HG02588 (cell line): ENCODE measurements at regions not wholly inside any gene's neighbourhood (a gene's known extent, or its start where the extent isn't known, plus 50 kb on each side); places are given as distances from the start of the nearest gene placed in this dataset.

Experiments
- ATAC-seq: cut with Tn5 transposase; IDR thresholded peaks from one replicate; pipeline ENCODE4 v1.9.1; 2021; ENCODE audit warnings: mild to moderate bottlenecking, moderate library complexity; ENCODE audit not compliant: unreplicated experiment

GRCh38 chr9:85213650-85214607 lies 527.8 kb downstream of the AGTPBP1 start:
- no peak for ATAC-seq

DNA sequence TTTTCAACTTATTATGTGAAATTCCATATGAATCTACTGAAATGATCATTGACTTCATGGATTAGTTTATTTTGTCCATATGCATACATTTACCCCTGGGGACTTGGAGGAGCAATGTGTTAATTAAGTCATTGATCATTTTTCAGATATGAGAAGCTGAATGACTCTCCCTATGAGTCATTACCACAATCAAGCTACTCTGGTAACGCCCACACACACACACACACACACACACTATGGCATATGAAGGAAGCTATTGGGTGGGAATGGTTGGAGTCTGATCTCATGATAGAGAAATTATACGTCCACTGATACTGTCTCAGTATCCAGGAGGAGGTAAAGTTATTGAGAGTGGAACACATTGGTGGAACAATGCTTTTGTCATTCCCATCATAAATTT lies 528.9 kb downstream of the AGTPBP1 start:
- ATAC-seq, result no peak

- no peak for ATAC-seq
Observed at GRCh38 chr9:85212209-85212608, 529.5 kb downstream of the AGTPBP1 start.

DNA sequence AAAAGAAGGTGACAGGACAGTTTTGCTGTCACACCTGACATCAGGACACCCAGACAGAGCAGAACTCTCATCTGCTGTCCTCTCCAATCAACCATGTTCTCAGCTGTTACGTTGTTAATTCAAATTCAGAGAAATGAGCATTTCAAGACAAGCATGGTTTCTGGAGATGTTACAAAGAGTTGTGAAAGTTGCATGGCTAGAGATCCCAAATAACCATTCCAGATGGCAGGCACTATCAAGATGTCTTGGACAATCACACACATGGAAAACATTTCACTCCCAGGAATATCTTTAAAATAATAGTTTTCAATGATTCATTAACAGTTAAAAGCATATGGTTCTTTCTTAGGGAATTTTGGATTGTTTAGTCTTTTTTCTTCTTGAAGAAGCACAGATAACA lies 533.1 kb downstream of the AGTPBP1 start:
- ATAC-seq, result no peak

- ATAC-seq, result no peak
Observed at GRCh38 chr9:85204176-85204575, 534.6 kb downstream of the NTRK2 start.

DNA sequence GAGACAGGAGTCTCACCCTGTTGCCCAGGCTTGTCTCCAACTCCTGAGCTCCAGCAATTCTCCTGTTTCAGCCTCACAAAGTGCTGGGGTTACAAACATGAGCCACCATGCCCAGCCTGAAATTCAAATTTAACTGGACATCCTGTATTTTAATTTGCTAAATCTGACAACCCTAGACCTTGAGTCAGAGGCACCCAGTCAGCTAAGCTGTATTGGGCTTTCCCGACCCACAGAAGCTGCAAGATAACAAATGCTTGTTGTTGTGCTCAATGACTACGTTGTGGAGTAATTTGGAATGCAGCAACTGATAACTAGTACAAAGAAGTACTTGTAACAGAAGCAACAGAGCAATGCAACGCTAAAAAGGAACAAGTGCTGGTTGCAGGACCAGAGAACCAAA lies 533.1 kb downstream of the NTRK2 start:
- ATAC-seq, result no peak

GRCh38 chr9:85200726-85201404 lies 531.3 kb downstream of the NTRK2 start:
- no peak for ATAC-seq

GRCh38 chr9:85199866-85200495 lies 530.5 kb downstream of the NTRK2 start:
- ATAC-seq, result no peak

DNA sequence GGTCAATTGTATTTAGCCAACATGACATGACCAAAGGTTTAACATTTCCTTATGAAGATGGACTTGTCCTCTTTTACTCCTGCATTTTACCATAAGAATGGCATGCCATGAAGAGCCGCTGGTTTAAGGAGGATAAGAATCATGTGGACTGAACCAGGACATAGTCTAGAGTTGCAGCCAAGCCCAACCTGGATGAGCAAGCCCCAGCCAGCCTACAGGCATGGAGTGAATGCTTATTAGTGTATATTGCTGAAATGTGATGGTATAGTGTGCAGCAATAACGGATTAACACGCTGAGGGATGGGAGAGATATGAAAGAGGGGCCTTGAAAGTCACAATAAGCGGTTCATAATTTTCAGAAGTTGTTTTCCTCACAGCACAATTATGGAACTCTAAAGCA lies 523.2 kb downstream of the NTRK2 start:
- ATAC-seq, result no peak

DNA sequence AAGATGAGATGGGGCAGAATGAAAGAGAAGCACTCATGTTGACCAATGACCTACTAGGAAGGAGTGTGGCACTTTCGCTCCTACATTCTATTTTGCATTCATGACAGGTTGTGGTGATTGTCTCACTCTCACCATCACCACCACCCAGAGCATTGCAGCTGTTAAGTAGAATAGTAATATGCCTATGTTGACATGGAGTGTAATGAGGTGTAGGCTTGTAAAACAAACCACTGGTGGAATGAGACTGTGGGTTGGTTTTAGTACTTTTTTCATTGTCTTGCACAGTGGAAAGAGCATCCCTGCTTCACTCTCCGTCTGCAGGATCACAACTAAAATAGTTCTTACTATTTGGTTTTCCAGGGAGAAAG lies 516.7 kb downstream of the NTRK2 start:
- ATAC-seq, result no peak

- no peak for ATAC-seq
Observed at GRCh38 chr9:85185486-85186217, 516.1 kb downstream of the NTRK2 start.

GRCh38 chr9:85182383-85182782 lies 512.9 kb downstream of the NTRK2 start:
- no peak for ATAC-seq

DNA sequence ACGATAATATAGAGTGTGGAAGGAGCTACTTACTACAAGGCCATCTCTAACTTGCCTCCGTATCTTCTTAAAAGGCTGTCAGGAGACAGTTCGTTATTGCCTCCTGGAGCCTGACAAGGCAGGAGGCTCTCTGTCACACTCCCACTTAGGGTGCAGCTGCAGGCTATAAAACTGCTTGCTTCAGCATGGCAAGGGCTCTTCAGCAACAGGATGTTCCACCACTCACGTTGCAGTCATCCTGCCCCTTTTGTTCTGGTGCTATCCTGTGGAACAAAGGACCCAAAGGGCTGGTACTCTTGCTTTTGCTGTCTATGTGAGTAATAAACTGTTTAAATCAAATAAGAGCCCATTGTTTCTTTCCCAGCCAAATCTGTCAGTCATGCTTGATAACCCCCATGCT lies 508.9 kb downstream of the NTRK2 start:
- ATAC-seq, result no peak

GRCh38 chr9:85173967-85174366 lies 504.4 kb downstream of the NTRK2 start:
- ATAC-seq, result no peak

DNA sequence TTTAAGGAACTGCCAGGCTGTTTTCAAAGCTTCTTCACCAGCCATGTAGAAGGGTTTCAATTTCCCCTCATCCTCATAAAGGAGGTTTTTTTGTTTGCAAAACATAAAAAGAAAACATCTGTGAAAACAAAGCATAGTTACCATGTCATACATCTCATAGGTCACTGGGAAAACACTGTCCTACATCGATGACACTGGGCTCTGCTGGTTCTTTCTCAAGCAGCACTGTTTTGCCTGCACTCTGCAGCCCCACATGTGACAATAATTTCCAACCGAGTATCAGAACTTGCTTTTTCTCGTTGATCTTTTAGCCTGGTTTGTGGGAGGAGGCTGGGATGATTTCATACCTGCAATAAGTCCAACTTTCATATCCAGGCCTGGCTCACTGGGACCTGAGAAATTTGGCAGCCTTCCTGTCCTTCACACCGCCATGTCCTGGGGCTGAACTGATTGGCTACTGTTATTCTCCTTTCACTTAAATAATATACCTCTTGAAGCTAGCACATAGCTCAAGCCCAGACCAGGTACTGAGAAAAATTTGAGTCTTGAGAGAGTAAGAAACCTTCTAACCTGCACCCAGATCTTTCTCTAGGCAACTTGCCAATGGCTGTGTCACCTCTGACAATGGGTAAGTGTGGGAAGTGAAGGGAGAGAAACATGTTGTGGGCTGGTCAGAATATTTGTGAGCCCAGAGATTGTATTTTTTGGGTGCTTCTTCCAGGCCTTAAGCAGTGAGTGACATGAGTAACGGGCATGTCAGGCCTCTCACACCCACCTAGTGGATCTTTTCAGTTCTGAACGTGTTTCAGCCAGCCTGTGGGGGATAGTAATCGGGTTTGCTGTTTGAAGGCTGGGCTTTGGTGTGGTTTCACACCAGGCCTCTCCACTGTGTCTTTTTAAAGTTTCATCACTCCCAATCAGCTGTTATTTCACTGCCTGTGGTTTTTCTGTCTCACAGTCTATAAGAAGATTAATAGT lies 502.8 kb downstream of the NTRK2 start:
- ATAC-seq, result no peak

- ATAC-seq, result no peak
Observed at GRCh38 chr9:85171163-85171562, 501.6 kb downstream of the NTRK2 start.

GRCh38 chr9:85168412-85168811 lies 498.9 kb downstream of the NTRK2 start:
- ATAC-seq, result no peak

DNA sequence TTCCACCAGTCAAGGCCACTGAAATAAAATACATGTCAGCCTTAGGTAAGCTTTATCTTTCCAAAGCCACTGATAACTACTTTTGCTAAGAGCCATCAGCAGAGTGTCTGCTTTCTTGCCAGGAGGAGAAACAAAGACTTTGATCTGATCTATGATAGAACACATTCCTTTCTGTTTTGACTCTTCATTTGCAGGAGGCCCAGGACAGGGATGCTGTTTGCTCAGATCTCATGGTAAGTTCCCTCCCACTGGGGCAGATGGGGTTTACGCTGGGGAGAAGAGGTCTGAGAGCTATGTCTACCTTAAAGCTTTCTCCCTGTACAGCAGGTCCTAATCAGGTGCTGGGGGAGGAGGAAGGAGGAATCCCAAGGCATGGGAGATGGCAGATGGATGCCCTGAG lies 497.6 kb downstream of the NTRK2 start:
- no peak for ATAC-seq

DNA sequence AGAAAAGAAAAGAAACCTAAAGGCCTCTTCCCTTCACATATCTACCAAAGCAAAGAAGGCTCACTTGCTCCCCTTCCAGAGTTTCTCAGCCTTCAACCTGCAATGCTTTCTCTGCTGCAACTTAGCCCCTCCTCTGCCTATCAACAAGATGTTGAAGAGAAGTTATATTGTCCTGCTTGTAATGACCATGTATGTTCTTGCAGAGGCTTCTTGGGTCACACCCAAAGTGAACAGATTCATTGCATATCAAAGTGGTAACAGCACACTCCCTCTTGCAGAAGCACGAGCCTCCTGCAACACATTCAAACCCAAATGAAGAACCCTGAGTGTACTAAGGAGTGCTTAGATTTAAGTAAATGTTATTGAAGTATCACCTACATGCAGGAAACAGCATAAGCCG lies 494.3 kb downstream of the NTRK2 start:
- ATAC-seq, result no peak

GRCh38 chr9:85163415-85163814 lies 493.9 kb downstream of the NTRK2 start:
- no peak for ATAC-seq
